ENCODE measurements at regions not wholly inside any gene's neighbourhood (a gene's known extent, or its start where the extent isn't known, plus 50 kb on each side); places are given as distances from the start of the nearest gene placed in this dataset.

DNA sequence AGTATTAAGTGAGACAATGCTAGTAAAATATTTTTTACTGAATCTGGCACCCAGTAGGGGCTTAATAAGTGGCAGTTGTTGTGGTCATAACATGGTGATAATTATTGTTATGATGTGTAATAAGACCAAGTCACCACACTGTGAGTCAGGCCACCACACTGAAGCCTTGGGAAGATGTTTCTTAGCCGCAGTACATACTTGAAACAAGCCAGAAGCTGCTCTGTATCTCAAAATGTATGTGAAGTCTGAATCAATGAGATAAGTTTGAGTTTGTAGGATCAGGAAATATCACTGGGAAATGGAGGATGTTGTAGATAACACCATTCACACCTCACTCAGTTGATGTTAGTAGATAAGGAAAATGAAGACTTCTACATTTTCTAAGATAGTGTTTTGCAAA, 51.3 kb upstream of the PTPN3 start:
- no peak for DNase-seq

DNA sequence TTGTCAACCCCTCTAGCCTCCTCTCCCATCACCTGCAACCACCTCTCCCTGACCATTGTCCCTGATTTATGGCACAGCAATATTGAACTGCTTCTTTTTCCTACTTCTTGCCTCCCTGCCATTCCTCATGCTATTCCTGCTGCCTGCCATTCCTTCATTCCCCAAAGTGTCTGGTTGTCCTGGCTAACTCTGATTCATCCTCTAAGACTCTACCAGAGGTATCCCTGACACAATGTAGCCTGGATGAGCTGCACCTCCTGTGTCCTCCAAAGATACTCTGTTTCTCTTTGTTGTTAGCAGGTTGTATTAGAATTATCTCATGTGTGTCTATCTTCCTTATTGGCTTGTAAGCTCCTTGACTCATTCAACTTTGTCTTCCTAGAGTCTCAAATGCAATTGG, 53.5 kb upstream of the PTPN3 start:
- no peak for DNase-seq

DNA sequence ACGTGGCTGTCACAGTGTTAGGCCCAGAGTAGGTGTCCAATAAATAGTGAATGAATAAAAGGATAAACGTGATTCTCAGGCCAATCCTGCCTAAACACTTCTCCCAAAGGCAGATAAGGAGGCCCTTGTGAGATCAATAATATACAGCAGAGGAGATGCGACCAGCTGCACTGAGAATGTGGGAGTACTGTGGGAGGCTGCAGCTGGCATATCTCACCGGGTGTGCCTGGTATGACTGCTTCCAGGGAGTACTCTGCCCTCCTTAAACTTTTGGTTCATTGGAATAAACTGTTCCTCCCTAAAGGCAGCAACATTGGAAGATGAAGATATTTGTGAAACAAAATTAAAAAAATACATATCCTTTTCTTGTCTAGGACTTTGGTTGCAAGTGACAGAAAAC, 57.1 kb upstream of the PTPN3 start:
- no peak for DNase-seq

DNA sequence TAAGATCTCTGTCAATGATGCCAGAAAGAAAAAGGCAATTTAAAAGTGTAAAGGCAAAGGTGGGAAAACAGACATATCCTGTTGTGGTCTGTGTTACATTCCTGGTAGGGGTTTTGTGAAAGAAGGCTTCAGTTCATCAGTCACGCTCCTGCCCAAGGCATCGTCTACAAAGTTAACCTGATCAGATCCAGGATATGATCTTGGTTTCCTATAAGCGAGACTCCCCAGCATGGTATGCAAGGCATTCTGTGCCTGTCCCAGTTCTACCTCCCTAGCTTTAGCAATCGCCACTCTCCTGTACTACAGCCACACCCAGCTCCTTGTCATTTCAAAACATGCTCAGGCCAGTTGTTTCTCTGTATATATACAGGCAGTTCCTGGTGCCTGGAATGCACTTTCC, 58.0 kb upstream of the PTPN3 start:
- no peak for DNase-seq

DNA sequence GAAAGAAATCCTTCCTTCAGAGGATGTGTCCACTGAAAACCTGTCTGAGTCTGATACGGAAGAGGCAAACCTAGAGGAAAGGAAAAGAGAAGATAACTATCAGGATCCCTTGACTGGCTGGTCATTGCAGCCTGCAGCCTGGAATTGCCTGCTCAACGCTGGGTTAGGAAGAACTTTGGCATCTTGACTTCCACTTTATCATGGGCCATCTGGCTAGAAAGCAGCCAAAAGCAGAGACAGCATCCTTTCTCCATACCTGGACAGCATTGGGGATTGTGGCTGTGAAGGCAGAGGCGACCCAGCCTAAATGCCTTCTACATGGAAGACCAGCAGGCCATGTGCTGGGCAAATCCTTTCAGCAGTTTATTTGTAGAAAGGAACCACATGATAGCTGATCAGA, 58.7 kb upstream of the PTPN3 start:
- DNase-seq: no peak

DNA sequence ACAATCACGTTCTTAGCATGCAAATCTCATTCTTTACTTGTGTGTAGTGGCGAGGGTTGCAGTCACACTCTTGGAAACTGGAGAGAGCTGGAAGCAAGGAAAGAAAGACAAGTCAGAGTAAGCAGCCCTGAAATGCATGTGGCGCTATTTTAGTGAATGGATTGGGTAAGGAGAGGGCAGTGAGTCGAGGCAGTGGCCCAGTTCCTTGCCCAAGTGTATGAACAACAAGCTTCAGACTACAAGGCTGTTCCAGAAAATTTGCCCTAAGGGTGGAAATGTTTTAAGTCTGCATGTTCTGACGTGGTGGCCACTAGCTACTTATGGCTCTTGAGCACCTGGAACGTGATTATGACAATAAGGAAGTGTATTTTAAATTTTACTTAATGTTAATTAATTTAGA, 59.4 kb upstream of the PTPN3 start:
- no peak for DNase-seq

DNA sequence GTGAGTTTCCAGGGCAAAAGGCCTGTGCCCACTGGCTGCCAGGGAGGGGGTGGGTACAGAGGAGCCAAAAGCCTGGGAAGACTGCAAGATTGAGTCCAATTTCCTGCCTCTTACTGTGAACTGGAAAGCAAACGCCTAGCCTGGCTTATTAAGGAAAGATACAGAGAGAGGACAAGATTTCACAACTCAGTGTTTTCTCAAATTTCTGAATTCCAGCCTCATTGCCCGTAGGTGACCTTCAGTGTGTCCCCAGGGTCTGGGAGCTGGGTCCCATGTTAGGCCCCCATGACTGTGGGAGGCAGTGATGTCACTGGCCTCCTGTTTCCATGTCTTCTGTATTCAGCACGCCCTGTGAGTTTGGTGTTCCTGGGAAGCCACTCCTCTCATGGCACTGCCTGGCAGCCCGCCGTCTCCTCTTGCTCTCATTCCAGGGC, 60.6 kb upstream of the PTPN3 start:
- no peak for DNase-seq

DNA sequence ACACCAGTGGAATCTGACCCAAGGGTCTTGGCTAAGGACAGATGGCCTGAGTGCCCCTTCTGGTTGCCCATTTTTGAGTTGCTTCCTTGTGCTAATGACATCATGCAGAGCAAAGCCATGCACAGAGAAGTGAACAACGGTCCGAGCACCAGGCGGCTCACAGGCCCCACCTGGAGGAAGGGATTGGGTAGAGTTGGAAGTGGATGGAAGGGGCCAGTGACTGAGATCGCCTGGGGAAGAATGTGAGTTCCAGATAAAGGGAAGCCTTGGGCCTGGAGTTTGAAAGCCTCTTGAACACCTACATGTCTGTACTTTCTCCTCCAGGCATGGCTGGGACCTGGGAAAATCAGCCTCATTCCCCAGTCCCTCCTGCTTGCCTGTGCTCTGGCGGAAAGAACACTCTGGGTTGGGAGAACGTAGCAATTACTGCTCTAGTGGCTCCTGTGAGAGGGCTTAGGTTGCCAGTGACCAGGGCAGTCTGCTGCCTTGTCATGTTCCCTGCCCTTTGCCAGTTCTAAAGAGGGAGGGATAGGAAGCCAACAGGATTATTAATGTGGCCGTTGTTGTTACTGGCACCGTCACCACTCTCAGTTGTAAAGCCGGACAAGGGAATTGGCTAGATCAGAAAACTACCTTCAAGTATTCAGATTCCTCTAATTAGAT, 62.5 kb upstream of the PTPN3 start:
- DNase-seq: no peak

DNA sequence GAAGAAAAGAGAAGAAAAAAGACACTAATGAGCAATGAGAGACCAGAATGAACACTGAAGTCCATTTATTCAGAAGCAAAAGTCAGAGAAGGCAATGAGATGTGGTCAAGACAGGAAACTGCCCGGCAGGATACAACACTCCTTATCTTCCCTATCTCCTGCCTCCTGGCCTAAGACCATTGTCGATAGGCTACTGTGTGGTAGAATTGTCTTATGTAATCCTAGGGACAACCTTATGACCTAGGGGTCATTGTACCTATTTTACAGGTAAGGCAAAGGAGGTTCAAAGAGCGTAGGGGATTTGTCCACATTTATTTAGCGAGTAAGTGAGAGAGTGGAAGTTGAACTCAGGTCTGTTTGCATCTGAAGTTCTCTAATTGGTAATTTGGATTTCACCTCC, 63.0 kb upstream of the PTPN3 start:
- DNase-seq: no peak

DNA sequence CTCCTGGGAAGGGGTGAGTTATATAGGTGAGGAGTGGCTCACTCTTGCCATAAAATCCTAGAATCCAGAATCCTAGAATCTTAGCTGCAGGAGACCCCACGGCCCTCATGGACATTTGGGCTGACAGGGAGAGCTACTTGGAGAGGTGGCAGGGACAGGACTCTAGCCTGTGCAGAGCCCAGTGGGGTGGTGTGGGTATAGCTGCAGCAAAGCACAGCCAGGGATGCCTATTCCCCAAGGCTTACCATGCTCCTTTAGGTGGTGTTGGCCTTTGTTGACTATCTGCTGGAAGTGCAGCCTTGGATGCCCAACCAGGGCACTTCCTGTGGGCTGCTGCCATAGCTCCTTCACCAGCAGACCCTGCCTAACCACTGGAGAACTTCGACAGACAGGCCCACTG, 70.0 kb upstream of the PTPN3 start:
- DNase-seq: no peak

DNA sequence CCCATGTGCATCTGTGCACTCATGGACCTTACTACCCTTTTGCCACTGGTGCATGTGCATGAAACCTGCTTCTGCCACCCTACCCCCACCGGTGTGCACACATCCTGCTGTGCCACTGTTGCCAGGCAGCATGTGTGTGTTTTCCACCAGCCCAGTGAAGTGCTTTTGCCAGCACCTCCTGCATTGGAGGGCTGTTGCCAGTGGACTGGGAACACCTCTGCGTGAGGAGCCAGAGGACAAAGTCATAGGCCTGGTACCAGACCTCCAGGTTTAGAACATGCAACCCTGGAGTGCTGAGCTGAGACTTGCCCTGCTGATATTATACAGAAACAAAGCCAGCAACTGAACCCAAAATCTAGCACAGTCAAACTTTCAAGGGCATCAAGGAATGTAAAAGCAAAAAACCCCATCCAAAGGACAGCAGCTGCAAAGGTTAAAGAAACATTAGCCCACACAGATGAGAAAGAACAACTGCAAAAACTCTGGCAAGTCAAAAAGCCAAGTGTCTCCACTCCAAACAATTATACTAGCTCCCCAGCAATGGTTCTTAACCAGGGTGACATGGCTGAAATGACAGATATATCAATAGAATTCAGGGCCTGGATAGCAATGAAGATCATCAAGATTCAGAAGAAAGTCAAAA, 70.6 kb upstream of the PTPN3 start:
- DNase-seq: no peak

DNA sequence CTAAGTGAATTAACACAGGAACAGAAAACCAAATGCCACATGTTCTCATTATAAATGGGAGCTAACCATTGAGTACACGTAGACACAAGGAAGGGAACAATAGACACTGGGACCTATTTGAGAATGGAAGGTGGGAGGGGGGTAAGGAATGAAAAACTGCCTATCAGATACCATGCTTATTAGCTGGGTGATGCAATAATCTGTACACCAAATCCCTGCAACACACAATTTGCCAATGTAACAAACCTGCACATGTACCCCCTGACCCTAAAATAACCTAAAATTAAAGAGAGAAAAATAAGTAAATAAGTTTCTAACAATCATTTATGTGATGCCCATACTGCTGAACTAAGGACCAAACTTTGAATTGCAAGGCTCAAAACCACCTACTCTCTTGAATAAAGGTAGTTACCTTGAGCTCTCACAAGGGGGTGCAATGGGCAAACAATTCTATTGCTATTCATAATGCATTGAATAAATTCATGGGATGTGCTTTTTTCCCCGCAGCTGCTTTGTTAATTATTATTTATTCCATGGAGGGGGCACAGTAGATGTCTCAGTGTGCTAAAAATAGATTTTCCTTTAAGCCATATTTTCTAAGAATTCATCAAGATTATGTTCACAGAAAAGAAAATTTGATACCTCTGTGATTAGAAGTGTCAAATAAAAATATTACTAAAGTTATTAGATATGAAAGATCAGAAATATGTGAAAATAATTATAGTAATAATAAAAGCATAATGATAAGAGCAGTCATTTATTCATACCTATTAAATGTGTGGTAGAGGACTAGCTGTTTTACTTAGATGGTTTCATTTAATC, 76.2 kb upstream of the PTPN3 start:
- no peak for DNase-seq

DNA sequence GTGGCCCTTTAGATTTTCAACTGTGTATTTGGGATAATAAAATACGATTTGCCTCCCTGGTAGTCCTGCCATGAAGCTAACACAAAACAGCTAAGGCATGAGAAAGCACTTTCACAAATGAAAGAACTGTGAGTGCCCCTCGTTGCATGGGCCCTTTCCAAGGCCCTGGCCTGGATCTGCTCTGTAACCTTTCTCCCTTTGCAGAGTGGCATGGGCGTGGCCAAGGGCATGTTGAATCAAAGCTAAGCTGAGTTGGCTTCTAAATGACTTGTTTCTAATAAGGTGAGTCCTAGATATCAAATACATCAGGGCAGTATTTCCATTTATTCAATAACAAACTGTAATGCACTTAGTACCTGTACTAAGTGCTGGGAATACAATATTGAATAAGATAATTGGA, 78.7 kb upstream of the PTPN3 start:
- no peak for DNase-seq

DNA sequence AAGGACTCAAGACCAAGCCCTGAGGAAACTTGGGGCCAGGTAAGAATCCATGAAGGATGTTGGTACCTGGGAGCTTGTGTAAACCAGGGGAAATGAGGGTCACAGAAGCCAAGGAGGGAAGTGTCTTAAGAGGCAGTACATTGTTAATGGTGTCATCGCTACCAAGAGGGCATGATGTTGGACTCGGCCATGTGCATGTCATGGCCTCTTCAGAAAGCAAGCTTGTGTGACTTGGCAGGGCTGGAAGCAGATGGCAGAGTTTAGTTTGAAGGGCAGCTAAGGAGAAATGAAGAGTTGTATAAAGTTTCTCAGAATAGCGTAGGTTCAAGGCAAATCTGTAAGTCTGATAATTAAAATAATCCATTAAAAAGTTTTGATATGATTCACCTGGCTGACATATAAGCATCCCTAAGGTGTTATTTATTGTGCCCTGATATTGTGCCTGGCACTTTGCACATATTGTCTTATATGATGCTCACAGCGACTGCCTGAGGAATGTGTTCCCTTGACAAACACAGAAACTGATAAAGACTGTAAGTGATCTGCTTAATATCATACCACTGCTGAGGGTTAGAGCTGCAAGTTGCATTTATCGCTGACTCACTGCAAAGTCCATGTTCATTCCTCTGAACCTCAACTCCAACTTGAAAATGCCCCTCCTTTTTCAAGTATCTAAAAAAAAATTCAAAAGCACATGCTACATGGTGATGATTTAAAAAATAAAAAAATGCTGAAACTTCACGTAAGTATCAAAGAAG, 81.3 kb upstream of the PTPN3 start:
- DNase-seq: no peak

DNA sequence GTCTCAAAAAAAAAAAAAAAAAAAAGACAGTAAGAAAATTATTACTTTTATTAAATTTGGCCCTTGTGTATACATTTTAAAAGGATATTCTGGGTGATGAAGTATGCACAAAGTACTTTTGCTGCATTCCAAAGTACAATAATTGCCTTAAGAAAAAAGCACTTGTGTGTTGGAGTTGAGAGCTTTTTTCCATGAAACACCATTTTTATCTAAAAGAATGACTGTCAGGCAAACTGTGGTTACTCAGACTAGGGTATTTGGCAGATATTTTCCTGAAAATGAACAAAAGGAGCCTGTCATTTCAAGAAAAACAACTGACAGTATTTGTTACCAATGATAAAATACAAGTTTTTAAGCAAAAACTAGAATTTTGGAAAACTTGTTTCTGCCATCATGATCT, 84.3 kb upstream of the PTPN3 start:
- DNase-seq: no peak

DNA sequence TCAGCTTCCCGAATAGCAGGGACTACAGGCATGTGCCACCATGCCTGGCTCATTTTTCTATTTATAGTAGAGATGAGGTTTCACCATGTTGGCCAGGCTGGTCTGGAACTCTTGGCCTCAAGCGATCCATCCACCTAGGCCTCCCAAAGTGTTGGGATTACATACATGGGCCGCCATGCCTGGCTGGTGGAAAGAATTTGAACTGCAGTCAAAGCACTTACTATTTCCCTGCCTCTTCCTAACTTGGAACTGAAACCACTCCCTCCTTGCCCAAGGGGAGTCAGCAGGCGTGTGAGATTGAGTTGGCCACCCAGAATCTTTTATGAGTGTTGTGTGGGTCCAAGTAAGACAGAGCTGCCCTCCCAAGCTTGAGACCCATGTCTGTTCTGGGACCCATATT, 86.1 kb upstream of the PTPN3 start:
- DNase-seq: no peak

DNA sequence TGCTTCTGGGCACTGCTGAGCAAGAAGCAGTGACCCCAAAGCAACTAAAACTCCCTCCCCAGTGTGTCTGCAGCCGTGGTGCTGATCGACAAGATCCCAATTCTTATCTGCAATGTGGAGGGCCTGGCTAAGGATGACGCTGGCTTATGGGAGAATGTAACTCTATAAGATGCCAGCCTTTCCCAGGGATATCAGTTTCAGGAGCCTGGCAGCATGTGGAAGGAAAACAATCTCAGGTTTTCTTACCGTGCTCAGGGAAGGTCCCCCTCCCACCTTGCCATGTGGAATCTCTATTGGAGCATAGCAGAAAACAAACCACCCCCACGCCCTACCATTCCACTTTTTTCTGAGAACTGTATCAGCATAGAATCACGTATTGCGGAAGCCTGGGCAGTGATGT, 87.7 kb upstream of the PTPN3 start:
- no peak for DNase-seq

DNA sequence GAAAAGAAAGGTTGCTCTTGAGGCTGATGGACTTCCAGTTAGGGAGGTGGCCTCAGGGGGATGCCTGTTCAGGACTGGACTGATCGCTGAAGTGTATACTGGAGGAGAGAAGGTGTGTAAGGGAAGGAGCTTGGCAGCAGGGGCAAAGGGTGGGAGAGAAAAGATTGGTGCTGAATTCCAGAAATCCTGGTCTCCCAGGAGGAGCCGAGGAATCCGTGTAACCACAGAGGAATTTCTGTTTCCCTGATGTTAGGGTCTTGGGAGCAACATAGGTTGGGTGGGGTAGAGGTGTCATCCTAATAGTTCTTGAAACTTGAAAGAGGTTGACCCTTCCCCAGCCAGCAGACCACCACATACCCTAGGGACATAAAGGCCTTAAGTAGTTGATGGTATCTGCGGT, 88.9 kb upstream of the PTPN3 start:
- no peak for DNase-seq

DNA sequence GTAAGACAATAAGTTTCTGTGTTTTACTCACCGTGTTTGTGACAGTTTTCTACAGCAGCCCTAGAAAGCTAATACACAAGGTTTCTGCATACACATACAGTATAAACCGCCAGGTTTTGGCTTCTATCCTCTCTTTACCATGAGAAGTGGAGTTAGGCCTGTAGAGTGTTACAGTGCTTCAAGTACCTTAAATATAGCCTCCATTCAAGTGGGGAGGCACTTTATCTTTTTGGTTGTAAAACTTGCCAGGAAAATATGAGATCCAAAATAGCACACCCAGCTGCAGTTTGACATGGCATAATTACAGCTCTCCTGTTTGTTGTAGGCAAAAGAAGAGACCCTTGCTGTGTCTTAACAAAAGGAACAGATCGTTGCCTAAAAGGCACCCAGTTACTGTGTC, 90.3 kb upstream of the PTPN3 start:
- no peak for DNase-seq

DNA sequence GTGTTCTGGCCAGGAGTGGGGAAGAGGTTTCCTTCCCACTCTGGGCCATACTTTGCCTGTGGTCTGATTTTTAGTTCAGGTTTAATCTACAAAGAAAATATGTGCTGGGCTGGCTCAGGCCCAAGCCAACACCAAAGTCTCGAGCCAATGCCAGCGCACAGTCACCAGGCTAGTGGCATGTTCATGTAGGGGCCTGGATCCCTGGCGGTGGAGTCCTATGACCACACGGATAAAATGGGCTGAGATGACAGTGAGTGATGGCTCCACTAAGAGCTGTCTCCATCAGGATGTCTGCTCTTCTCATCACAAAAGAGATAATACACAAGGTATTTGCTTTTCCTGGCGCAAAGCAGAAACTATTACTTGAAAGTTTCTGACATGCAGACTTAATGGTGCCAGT, 92.9 kb upstream of the PTPN3 start:
- DNase-seq: no peak

DNA sequence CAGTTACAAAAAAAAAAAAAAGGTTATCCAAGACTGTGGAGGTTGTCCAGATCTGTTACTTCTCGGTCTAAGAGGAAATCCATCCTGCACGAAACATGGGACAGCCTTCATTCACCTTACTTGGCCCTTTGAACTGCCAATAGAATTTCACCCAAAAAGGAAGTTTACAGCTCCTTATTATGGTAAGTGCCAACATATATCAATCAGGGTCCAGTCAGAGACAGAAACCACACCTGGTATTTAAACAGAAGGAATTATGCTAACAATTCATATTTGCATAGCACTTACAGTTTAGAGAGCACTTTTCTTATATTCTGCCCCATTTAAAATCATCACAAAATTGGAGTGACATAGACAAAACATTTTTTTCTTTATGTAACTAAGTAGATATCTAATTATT, 93.6 kb upstream of the PTPN3 start:
- DNase-seq: no peak

DNA sequence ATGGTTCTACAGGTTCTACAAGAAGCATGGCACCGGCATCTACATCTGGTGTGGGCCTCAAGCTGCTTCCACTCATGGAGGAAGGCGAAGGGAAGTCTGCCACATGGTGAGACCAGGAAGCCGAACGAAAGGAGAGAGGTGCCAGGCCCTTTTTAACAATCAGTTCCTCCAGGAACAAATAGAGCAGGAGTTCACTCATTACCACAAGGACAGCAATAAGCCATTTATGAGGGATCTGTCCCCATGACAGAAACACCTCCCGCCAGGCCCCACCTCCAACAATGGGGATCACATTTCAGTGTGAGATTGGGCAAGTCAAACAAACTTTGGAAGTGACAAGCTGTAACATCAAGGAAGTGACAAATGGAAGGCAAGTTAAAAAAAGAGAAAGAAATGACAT, 95.5 kb upstream of the PTPN3 start:
- no peak for DNase-seq

DNA sequence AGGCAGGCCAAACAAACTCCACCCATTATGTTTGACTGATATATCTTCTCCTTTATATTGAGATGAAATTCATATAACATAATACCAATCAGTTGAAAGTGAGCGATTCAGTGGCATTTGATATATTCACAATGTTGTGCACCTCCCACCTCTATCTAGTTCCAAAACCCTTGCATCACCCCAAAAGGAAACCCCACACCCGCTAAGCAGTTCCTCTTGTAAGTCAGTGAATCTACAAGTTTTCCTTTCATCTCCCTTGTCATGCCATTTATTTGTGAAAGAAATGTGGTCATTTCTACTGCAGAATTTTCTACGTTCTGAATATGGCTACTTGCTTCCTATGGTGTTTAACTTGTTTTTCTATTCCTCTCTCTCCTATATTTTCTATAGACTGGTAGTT, 99.4 kb upstream of the PTPN3 start:
- no peak for DNase-seq

DNA sequence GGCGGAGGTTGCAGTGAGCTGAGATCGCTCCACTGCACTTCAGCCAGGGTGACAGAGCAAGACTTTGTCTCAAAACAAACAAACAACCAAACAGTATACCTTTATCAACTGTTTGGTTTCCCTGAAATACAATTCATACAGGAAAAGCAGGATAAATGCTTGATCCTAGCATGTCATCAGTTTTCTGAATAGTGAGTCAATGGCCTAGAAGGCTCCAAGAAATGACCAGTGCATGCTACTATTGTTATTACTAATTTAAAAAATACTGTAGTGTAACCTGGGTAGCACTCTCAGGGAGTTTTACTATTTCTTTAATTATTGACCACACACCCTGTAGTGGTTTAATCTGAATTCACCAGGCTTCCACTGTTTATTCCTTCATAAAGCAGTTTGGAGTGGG, 101.0 kb upstream of the PTPN3 start:
- no peak for DNase-seq

Measured in 8988T (cell line).